Mesendoderm (in vitro differentiated cells): ENCODE measurements at regions not wholly inside any gene's neighbourhood (a gene's known extent, or its start where the extent isn't known, plus 50 kb on each side); places are given as distances from the start of the nearest gene placed in this dataset.
A peak's percentile ranks its signal among the peaks of the same experiment; 100 is the strongest.
"Not testable (repeated sequence)": the region's sequence is repeated elsewhere in the genome, so short reads cannot be mapped to it uniquely, and the experiment has no call there.

Source experiments
- DNase-seq: peaks from one replicate; pipeline ENCODE4 v3.0.0; 2013
- H2AK5ac ChIP-seq: 2 replicates; pipeline ENCODE4 v1.6.1; 2013; ENCODE audit warnings: low read length, inconsistent platforms
- H2BK120ac ChIP-seq: 2 replicates; pipeline ENCODE4 v1.6.1; 2013; ENCODE audit warnings: low read depth, mild to moderate bottlenecking, low read length, moderate library complexity, mixed read lengths
- H2BK15ac ChIP-seq: replicated peaks from 2 replicates; pipeline ENCODE4 v1.6.1; 2013; ENCODE audit warnings: low read depth, mild to moderate bottlenecking, moderate library complexity
- H2BK5ac ChIP-seq: 2 replicates; pipeline ENCODE4 v1.6.1; 2013; ENCODE audit warnings: low read length, inconsistent platforms
- H3K18ac ChIP-seq: 2 replicates; pipeline ENCODE4 v1.6.1; 2013; ENCODE audit warnings: mild to moderate bottlenecking, low read length, mixed read lengths
- H3K23ac ChIP-seq: one replicate; pipeline ENCODE4 v1.6.1; 2013; ENCODE audit warnings: low read length
- H3K27ac ChIP-seq: 2 replicates; pipeline ENCODE4 v1.5.1; 2013; ENCODE audit warnings: low read depth, mild to moderate bottlenecking, inconsistent platforms, low read length, moderate library complexity
- H3K27me3 ChIP-seq: 2 replicates; pipeline ENCODE4 v1.6.1; 2013; ENCODE audit warnings: low read length, control low read depth, mild to moderate bottlenecking, inconsistent platforms; ENCODE audit not compliant: insufficient read depth, poor library complexity
- H3K36me3 ChIP-seq: 2 replicates; pipeline ENCODE4 v1.6.1; 2013; ENCODE audit warnings: low read length, inconsistent platforms; ENCODE audit not compliant: control insufficient read depth, insufficient read depth
- H3K4ac ChIP-seq: one replicate; pipeline ENCODE4 v1.6.1; 2013; ENCODE audit warnings: low read depth, mild to moderate bottlenecking, low read length, moderate library complexity
- H3K4me1 ChIP-seq: 2 replicates; pipeline ENCODE4 v1.6.1; 2013; ENCODE audit warnings: low read depth, low read length, inconsistent platforms; ENCODE audit not compliant: control insufficient read depth
- H3K4me2 ChIP-seq: 2 replicates; pipeline ENCODE4 v1.6.1; 2013; ENCODE audit warnings: low read length
- H3K4me3 ChIP-seq: 2 replicates; pipeline ENCODE4 v1.5.1; 2013; ENCODE audit warnings: mild to moderate bottlenecking, low read length
- H3K56ac ChIP-seq: one replicate; pipeline ENCODE4 v1.6.1; 2013; ENCODE audit warnings: low read length
- H3K79me1 ChIP-seq: 2 replicates; pipeline ENCODE4 v1.6.1; 2013; ENCODE audit warnings: low read length, inconsistent platforms
- H3K79me2 ChIP-seq: 2 replicates; pipeline ENCODE4 v1.6.1; 2013; ENCODE audit warnings: mild to moderate bottlenecking, low read length; ENCODE audit not compliant: control insufficient read depth, insufficient read depth
- H3K9ac ChIP-seq: 2 replicates; pipeline ENCODE4 v1.6.1; 2013; ENCODE audit warnings: low read length, inconsistent platforms
- H4K5ac ChIP-seq: one replicate; pipeline ENCODE4 v1.6.1; 2013; ENCODE audit warnings: low read length
- H4K8ac ChIP-seq: one replicate; pipeline ENCODE4 v1.6.1; 2013; ENCODE audit warnings: low read depth, mild to moderate bottlenecking, control low read depth, low read length, moderate library complexity
- WGBS: extraction: QIAGEN DNeasy Blood & Tissue Kit; methylation state at CpG from one replicate; pipeline ENCODE4 v1.1.7; 2013; ENCODE audit warnings: low lambda C conversion rate, missing lambda C conversion rate; ENCODE audit not compliant: insufficient coverage; ENCODE audit errors: extremely low coverage; 5-methylcytosine and 5-hydroxymethylcytosine counted together

GRCh38 chr3:144497452-144497851 is 525.8 kb downstream of the DIPK2A start:
- no peak overlapping the region for H3K4ac ChIP-seq
- H3K4me2 ChIP-seq = no peak overlapping the region
- no peak overlapping the region for H2BK120ac ChIP-seq
- H3K36me3 ChIP-seq = no peaks in the 10 kb centered on the region
- no peak overlapping the region for H3K27ac ChIP-seq
- H3K4me3 ChIP-seq = no peak overlapping the region
- H2AK5ac ChIP-seq = no peak overlapping the region
- H3K27me3 ChIP-seq = no peaks in the 10 kb centered on the region
- no peak overlapping the region for H4K5ac ChIP-seq
- no peaks in the 10 kb centered on the region for H3K79me1 ChIP-seq
- no peak overlapping the region for H4K8ac ChIP-seq
- no peak overlapping the region for H2BK5ac ChIP-seq
- H3K4me1 ChIP-seq = no peaks in the 10 kb centered on the region
- DNase-seq = peak; percentile 37
- H3K9ac ChIP-seq = no peak overlapping the region
- peak overlapping the region; percentile 39 for H3K18ac ChIP-seq
- H3K79me2 ChIP-seq = no peaks in the 10 kb centered on the region
- no peak overlapping the region for H2BK15ac ChIP-seq
- no peak overlapping the region for H3K23ac ChIP-seq
- no peak overlapping the region for H3K56ac ChIP-seq
- WGBS = no CpG with 5 or more reads among the region's 2 CpGs

GRCh38 chr3:144499001-144499930 is 527.6 kb downstream of the DIPK2A start:
- H3K36me3 ChIP-seq = no peaks in the 10 kb centered on the region
- H2BK120ac ChIP-seq = no peak overlapping the region
- no peaks in the 10 kb centered on the region for H3K4me1 ChIP-seq
- H3K4me3 ChIP-seq = no peak overlapping the region
- H3K27me3 ChIP-seq = no peaks in the 10 kb centered on the region
- H3K4ac ChIP-seq = no peak overlapping the region
- no peak overlapping the region for H4K5ac ChIP-seq
- H3K9ac ChIP-seq = no peak overlapping the region
- no peak overlapping the region for H3K18ac ChIP-seq
- H3K79me2 ChIP-seq = no peaks in the 10 kb centered on the region
- no peak overlapping the region for H3K23ac ChIP-seq
- H3K56ac ChIP-seq = no peak overlapping the region
- no peak overlapping the region for H2BK5ac ChIP-seq
- no CpG with 5 or more reads among the region's 2 CpGs for WGBS
- H3K79me1 ChIP-seq = no peaks in the 10 kb centered on the region
- H3K27ac ChIP-seq = no peak overlapping the region
- H2BK15ac ChIP-seq = no peak overlapping the region
- no peak for DNase-seq
- no peak overlapping the region for H2AK5ac ChIP-seq
- H4K8ac ChIP-seq = no peak overlapping the region
- H3K4me2 ChIP-seq = no peak overlapping the region

GRCh38 chr3:144501467-144501866 is 529.8 kb downstream of the DIPK2A start:
- H2BK120ac ChIP-seq = no peak overlapping the region
- no peak overlapping the region for H2BK15ac ChIP-seq
- no peak overlapping the region for H3K4ac ChIP-seq
- no peak overlapping the region for H3K18ac ChIP-seq
- no peak for DNase-seq
- H3K9ac ChIP-seq = no peak overlapping the region
- H4K5ac ChIP-seq = no peak overlapping the region
- H3K27ac ChIP-seq = no peak overlapping the region
- H3K27me3 ChIP-seq = no peaks in the 10 kb centered on the region
- H3K4me2 ChIP-seq = no peak overlapping the region
- H3K23ac ChIP-seq = no peak overlapping the region
- no peaks in the 10 kb centered on the region for H3K79me1 ChIP-seq
- H3K56ac ChIP-seq = no peak overlapping the region
- no peak overlapping the region for H3K4me3 ChIP-seq
- no peaks in the 10 kb centered on the region for H3K4me1 ChIP-seq
- H3K36me3 ChIP-seq = no peaks in the 10 kb centered on the region
- no CpG with 5 or more reads among the region's 1 CpG for WGBS
- H3K79me2 ChIP-seq = no peaks in the 10 kb centered on the region
- H4K8ac ChIP-seq = no peak overlapping the region
- no peak overlapping the region for H2BK5ac ChIP-seq
- no peak overlapping the region for H2AK5ac ChIP-seq

DNA sequence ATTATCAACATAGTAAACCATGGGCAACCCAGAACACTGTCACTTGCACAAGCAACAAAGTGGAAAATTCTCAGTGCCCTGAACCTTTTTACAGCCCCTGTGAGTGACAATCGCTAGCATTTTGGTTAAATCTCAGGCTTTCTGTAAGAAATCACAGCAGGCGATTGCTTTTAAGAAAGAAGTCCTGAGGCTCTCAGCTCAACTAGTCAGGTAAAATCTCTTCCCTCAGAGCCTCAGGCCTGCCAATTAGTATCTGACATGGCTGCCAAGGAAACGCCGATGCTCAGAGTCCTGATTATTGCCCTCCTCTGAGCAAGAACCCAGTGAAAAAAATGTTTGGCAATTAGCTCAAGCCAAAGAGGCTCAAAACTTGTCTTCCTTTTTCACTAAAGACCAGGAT is 530.8 kb downstream of the DIPK2A start:
- Histone ChIP-seq H3K36me3 (no peaks in the 10 kb centered on the region), H2AK5ac (no peak overlapping the region), H3K4ac (no peak overlapping the region), H3K23ac (no peak overlapping the region), H2BK120ac (no peak overlapping the region), H3K18ac (no peak overlapping the region), H3K27me3 (no peaks in the 10 kb centered on the region), H4K8ac (no peak overlapping the region), H3K79me1 (no peaks in the 10 kb centered on the region), H3K56ac (no peak overlapping the region), H3K9ac (no peak overlapping the region), H4K5ac (no peak overlapping the region), H2BK15ac (no peak overlapping the region), H3K79me2 (no peaks in the 10 kb centered on the region), H2BK5ac (no peak overlapping the region), H3K27ac (no peak overlapping the region), H3K4me1 (no peaks in the 10 kb centered on the region), H3K4me2 (no peak overlapping the region), H3K4me3 (no peak overlapping the region)
- peak; percentile 14 for DNase-seq
- WGBS = no CpG with 5 or more reads among the region's 4 CpGs

- H3K23ac ChIP-seq, H2BK5ac ChIP-seq, H3K4me3 ChIP-seq, H3K79me1 ChIP-seq, H3K56ac ChIP-seq, DNase-seq, H2BK120ac ChIP-seq, H3K4ac ChIP-seq, H3K18ac ChIP-seq, H4K8ac ChIP-seq, H2BK15ac ChIP-seq, H3K27me3 ChIP-seq, H3K27ac ChIP-seq, H3K9ac ChIP-seq, H4K5ac ChIP-seq, H3K79me2 ChIP-seq, H2AK5ac ChIP-seq, H3K36me3 ChIP-seq, H3K4me2 ChIP-seq, H3K4me1 ChIP-seq: not testable (repeated sequence)
- no CpG with 5 or more reads among the region's 4 CpGs for WGBS
Observed at GRCh38 chr3:144506375-144506774, 534.8 kb downstream of the DIPK2A start.

- H3K18ac ChIP-seq = no peak overlapping the region
- H3K4me2 ChIP-seq = no peak overlapping the region
- H4K8ac ChIP-seq = no peak overlapping the region
- H3K27ac ChIP-seq = no peak overlapping the region
- no peaks in the 10 kb centered on the region for H3K79me2 ChIP-seq
- H3K4ac ChIP-seq = no peak overlapping the region
- H2BK120ac ChIP-seq = no peak overlapping the region
- H2BK5ac ChIP-seq = no peak overlapping the region
- H2BK15ac ChIP-seq = no peak overlapping the region
- DNase-seq = no peak
- no peak overlapping the region for H3K56ac ChIP-seq
- no peaks in the 10 kb centered on the region for H3K4me1 ChIP-seq
- no CpG with 5 or more reads among the region's 3 CpGs for WGBS
- no peaks in the 10 kb centered on the region for H3K36me3 ChIP-seq
- H3K4me3 ChIP-seq = no peak overlapping the region
- H4K5ac ChIP-seq = no peak overlapping the region
- no peak overlapping the region for H3K9ac ChIP-seq
- no peaks in the 10 kb centered on the region for H3K27me3 ChIP-seq
- H3K23ac ChIP-seq = no peak overlapping the region
- no peaks in the 10 kb centered on the region for H3K79me1 ChIP-seq
- H2AK5ac ChIP-seq = no peak overlapping the region
Observed at GRCh38 chr3:144511346-144511745, 539.7 kb downstream of the DIPK2A start.
